H9 (cell line): ENCODE measurements at regions not wholly inside any gene's neighbourhood (a gene's known extent, or its start where the extent isn't known, plus 50 kb on each side); places are given as distances from the start of the nearest gene placed in this dataset.

Experiments used
- DNase-seq: peaks from one replicate; pipeline ENCODE4 v3.0.0-alpha.2; 2017
- H2AFZ ChIP-seq: one replicate; pipeline ENCODE4 v1.6.1; 2013; ENCODE audit warnings: mild to moderate bottlenecking, low read length, control low read depth, moderate library complexity
- H2AK5ac ChIP-seq: 2 replicates; pipeline ENCODE4 v1.6.1; 2013; ENCODE audit warnings: low read length, control low read depth, mixed read lengths; ENCODE audit not compliant: insufficient read length
- H2BK120ac ChIP-seq: one replicate; pipeline ENCODE4 v1.6.1; 2013; ENCODE audit warnings: low read depth, mild to moderate bottlenecking, low read length, control low read depth, inconsistent platforms; ENCODE audit not compliant: poor library complexity, severe bottlenecking
- H2BK12ac ChIP-seq: 2 replicates; pipeline ENCODE4 v1.6.1; 2013; ENCODE audit warnings: low read length, control low read depth, mixed read lengths, low read depth; ENCODE audit not compliant: insufficient read length
- H2BK15ac ChIP-seq: 2 replicates; pipeline ENCODE4 v1.6.1; 2013; ENCODE audit warnings: low read depth, low read length, control low read depth
- H2BK20ac ChIP-seq: one replicate; pipeline ENCODE4 v1.6.1; 2013; ENCODE audit warnings: low read depth, mild to moderate bottlenecking, low read length, control low read depth, inconsistent platforms; ENCODE audit not compliant: poor library complexity, severe bottlenecking
- H2BK5ac ChIP-seq: 2 replicates; pipeline ENCODE4 v1.6.1; 2013; ENCODE audit warnings: low read length, control low read depth, mixed read lengths; ENCODE audit not compliant: insufficient read length
- H3K14ac ChIP-seq: 2 replicates; pipeline ENCODE4 v1.6.1; 2013; ENCODE audit warnings: low read length, control low read depth; ENCODE audit not compliant: insufficient read depth
- H3K18ac ChIP-seq: 2 replicates; pipeline ENCODE4 v1.6.1; 2013; ENCODE audit warnings: low read depth, mild to moderate bottlenecking, mixed read lengths, low read length, control low read depth; ENCODE audit not compliant: insufficient read length
- H3K23ac ChIP-seq: 2 replicates; pipeline ENCODE4 v1.6.1; 2013; ENCODE audit warnings: low read length, control low read depth, mixed read lengths, low read depth; ENCODE audit not compliant: insufficient read length
- H3K23me2 ChIP-seq: 2 replicates; pipeline ENCODE4 v1.6.1; 2013; ENCODE audit warnings: low read depth, mild to moderate bottlenecking, mixed read lengths, low read length, control low read depth; ENCODE audit not compliant: insufficient read length, poor library complexity, severe bottlenecking
- H3K27ac ChIP-seq: 2 replicates; pipeline ENCODE4 v1.5.1; 2013; ENCODE audit warnings: low read length, control low read depth, mixed read lengths, low read depth; ENCODE audit not compliant: insufficient read length
- H3K27me3 ChIP-seq: 2 replicates; pipeline ENCODE4 v1.6.1; 2013; ENCODE audit warnings: low read length, control low read depth, inconsistent platforms; ENCODE audit not compliant: insufficient read depth
- H3K4ac ChIP-seq: 2 replicates; pipeline ENCODE4 v1.6.1; 2013; ENCODE audit warnings: low read depth, mild to moderate bottlenecking, control low read depth, inconsistent platforms, low read length, moderate library complexity
- H3K4me1 ChIP-seq: 2 replicates; pipeline ENCODE4 v1.6.1; 2013; ENCODE audit warnings: low read length, control low read depth, inconsistent platforms; ENCODE audit not compliant: insufficient read depth
- H3K4me2 ChIP-seq: 2 replicates; pipeline ENCODE4 v1.6.1; 2013; ENCODE audit warnings: low read length, control low read depth, mixed read lengths; ENCODE audit not compliant: insufficient read length, insufficient read depth
- H3K56ac ChIP-seq: 2 replicates; pipeline ENCODE4 v1.6.1; 2013; ENCODE audit warnings: low read depth, mild to moderate bottlenecking, mixed read lengths, low read length, control low read depth; ENCODE audit not compliant: insufficient read length
- H3K79me1 ChIP-seq: 2 replicates; pipeline ENCODE4 v1.6.1; 2013; ENCODE audit warnings: low read depth, mild to moderate bottlenecking, moderate library complexity, low read length, control low read depth, inconsistent platforms; ENCODE audit not compliant: insufficient read depth, poor library complexity, severe bottlenecking
- H3K79me2 ChIP-seq: 2 replicates; pipeline ENCODE4 v1.6.1; 2013; ENCODE audit warnings: low read length, control low read depth, inconsistent platforms; ENCODE audit not compliant: insufficient read depth
- H3K9ac ChIP-seq: 2 replicates; pipeline ENCODE4 v1.6.1; 2013; ENCODE audit warnings: low read length, control low read depth, mixed read lengths; ENCODE audit not compliant: insufficient read length; ENCODE audit errors: extremely low read depth
- H3K9me3 ChIP-seq: one replicate; pipeline ENCODE4 v1.6.1; 2013; ENCODE audit warnings: low read depth, low read length, inconsistent platforms; ENCODE audit not compliant: control insufficient read depth
- H3T11ph ChIP-seq: one replicate; pipeline ENCODE4 v1.6.1; 2013; ENCODE audit warnings: mild to moderate bottlenecking, low read length, control low read depth, inconsistent platforms
- H4K20me1 ChIP-seq: one replicate; pipeline ENCODE4 v1.6.1; 2013; ENCODE audit not compliant: control insufficient read depth, insufficient read length, insufficient read depth
- H4K5ac ChIP-seq: 2 replicates; pipeline ENCODE4 v1.6.1; 2013; ENCODE audit warnings: low read depth, mild to moderate bottlenecking, mixed read lengths, low read length, control low read depth; ENCODE audit not compliant: insufficient read length
- H4K8ac ChIP-seq: replicated peaks from 2 replicates; pipeline ENCODE4 v1.6.1; 2013; ENCODE audit warnings: low read length, control low read depth, mixed read lengths, low read depth; ENCODE audit not compliant: insufficient read length
- H4K91ac ChIP-seq: 2 replicates; pipeline ENCODE4 v1.6.1; 2013; ENCODE audit warnings: low read depth, mild to moderate bottlenecking, moderate library complexity, mixed read lengths, low read length, control low read depth; ENCODE audit not compliant: insufficient read length
- H3K27ac Mint-ChIP-seq, 3 experiments: 2 replicates in 2 of 3; 3 replicates in 1 of 3; pipeline ENCODE4 v1.8.0; 2020 to 2021; ENCODE audit warnings: mixed read lengths in 3 of 3, mild to moderate bottlenecking in 1 of 3, moderate library complexity in 1 of 3
- H3K27me3 Mint-ChIP-seq: 2 replicates; pipeline ENCODE4 v1.8.0; 2021; ENCODE audit warnings: low read depth, mild to moderate bottlenecking, moderate library complexity, mixed read lengths
- H3K36me3 Mint-ChIP-seq, 3 experiments: 2 replicates in 2 of 3; 3 replicates in 1 of 3; pipeline ENCODE4 v1.8.0; 2020 to 2021; ENCODE audit warnings: low read depth in 3 of 3, mixed read lengths in 3 of 3; ENCODE audit not compliant: insufficient read depth in 1 of 3
- H3K4me1 Mint-ChIP-seq, 2 experiments: 2 replicates each; pipeline ENCODE4 v1.8.0; 2020; ENCODE audit warnings: mixed read lengths in 2 of 2
- H3K4me3 Mint-ChIP-seq, 2 experiments: 2 replicates in 1 of 2; 3 replicates in 1 of 2; pipeline ENCODE4 v1.8.0; 2020 to 2021; ENCODE audit warnings: mild to moderate bottlenecking in 2 of 2, mixed read lengths in 2 of 2, moderate library complexity in 1 of 2
- H3K9me3 Mint-ChIP-seq, 2 experiments: 2 replicates in 1 of 2; 3 replicates in 1 of 2; pipeline ENCODE4 v1.8.0; 2020; ENCODE audit warnings: mild to moderate bottlenecking in 2 of 2, mixed read lengths in 2 of 2, moderate library complexity in 1 of 2
- CTCF ChIP-seq: fragments of 200-600 bp; sonication (generic); conservative IDR thresholded peaks from 3 replicates; pipeline ENCODE4 v1.8.0; 2021; ENCODE audit warnings: antibody characterized with exemption, mild to moderate bottlenecking
- WGBS: extraction: QIAGEN DNeasy Blood & Tissue Kit; methylation state at CpG from one replicate; pipeline ENCODE4 v1.1.7; 2013; ENCODE audit warnings: missing lambda C conversion rate, low lambda C conversion rate, mixed read lengths; ENCODE audit not compliant: insufficient read length; ENCODE audit errors: extremely low coverage; 5-methylcytosine and 5-hydroxymethylcytosine counted together

- no peak overlapping the region for H3K27ac ChIP-seq
- H2BK12ac ChIP-seq, result no peak overlapping the region
- no peak overlapping the region for H4K5ac ChIP-seq
- H3K23ac ChIP-seq, result no peak overlapping the region
- H4K20me1 ChIP-seq, result no peaks in the 10 kb centered on the region
- no peak overlapping the region for H2AFZ ChIP-seq
- Mint-ChIP-seq H3K4me3 (no peak overlapping the region), H3K36me3 (no peaks in the 10 kb centered on the region), H3K27ac (no peak overlapping the region), H3K27me3 (no peaks in the 10 kb centered on the region), H3K4me1 (no peaks in the 10 kb centered on the region), H3K9me3 (no peaks in the 10 kb centered on the region)
- WGBS, result no CpG with 5 or more reads among the region's 3 CpGs
- H3K4ac ChIP-seq, result no peak overlapping the region
- H2BK5ac ChIP-seq, result no peak overlapping the region
- H3K23me2 ChIP-seq, result no peaks in the 10 kb centered on the region
- H2AK5ac ChIP-seq, result no peak overlapping the region
- no peak overlapping the region for H3K56ac ChIP-seq
- no peak overlapping the region for H2BK20ac ChIP-seq
- H3K27me3 ChIP-seq, result no peaks in the 10 kb centered on the region
- no peak overlapping the region for H4K8ac ChIP-seq
- H4K91ac ChIP-seq, result no peak overlapping the region
- no peaks in the 10 kb centered on the region for H3K9me3 ChIP-seq
- H2BK120ac ChIP-seq, result no peak overlapping the region
- H3K9ac ChIP-seq, result no peak overlapping the region
- H3K18ac ChIP-seq, result no peak overlapping the region
- H3K79me1 ChIP-seq, result no peaks in the 10 kb centered on the region
- TF ChIP-seq CTCF, result no peak
- H3K4me2 ChIP-seq, result no peak overlapping the region
- H3K4me1 ChIP-seq, result no peaks in the 10 kb centered on the region
- no peak for DNase-seq
- H3K79me2 ChIP-seq, result no peaks in the 10 kb centered on the region
- H3T11ph ChIP-seq, result no peak overlapping the region
- no peak overlapping the region for H3K14ac ChIP-seq
- no peak overlapping the region for H2BK15ac ChIP-seq
Observed at GRCh38 chr5:8123559-8123958, 254.6 kb downstream of the MTRR start.
